ENCODE measurements at regions not wholly inside any gene's neighbourhood (a gene's known extent, or its start where the extent isn't known, plus 50 kb on each side); places are given as distances from the start of the nearest gene placed in this dataset.

DNA sequence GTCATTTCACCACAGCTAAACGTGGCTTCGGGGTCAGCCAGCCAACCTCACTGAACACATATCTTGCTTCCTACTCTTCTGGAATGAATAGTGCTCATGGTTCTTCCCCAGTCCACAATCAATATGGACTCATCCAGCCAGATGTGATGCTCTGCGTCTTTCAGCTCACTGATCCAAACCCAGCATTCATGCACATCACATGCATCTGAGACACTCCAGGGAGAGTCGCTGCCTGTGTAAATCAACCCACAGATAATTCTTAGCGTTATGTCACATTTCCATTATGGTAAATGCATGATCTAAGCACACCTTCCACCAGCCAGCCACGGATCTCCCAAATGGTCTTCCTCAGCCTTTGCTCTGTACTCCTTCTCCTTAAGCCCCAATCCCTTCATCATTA, 306.7 kb upstream of the CHAC2 start:
- in situ Hi-C loops (cut with MboI), result no loop called here

More for the DNA sequence above, 306.7 kb upstream of the CHAC2 start:
- TF ChIP-seq JUND (IDR thresholded peaks at IDR 0.05; ENCODE audit: low read depth, low read length), result no peak
- no peak for TF ChIP-seq SMARCA5 (IDR thresholded peaks at IDR 0.05)
- no peak for TF ChIP-seq POLR2A (IDR thresholded peaks at IDR 0.05; ENCODE audit: low read depth, low read length)
- TF ChIP-seq, protein P1, sequence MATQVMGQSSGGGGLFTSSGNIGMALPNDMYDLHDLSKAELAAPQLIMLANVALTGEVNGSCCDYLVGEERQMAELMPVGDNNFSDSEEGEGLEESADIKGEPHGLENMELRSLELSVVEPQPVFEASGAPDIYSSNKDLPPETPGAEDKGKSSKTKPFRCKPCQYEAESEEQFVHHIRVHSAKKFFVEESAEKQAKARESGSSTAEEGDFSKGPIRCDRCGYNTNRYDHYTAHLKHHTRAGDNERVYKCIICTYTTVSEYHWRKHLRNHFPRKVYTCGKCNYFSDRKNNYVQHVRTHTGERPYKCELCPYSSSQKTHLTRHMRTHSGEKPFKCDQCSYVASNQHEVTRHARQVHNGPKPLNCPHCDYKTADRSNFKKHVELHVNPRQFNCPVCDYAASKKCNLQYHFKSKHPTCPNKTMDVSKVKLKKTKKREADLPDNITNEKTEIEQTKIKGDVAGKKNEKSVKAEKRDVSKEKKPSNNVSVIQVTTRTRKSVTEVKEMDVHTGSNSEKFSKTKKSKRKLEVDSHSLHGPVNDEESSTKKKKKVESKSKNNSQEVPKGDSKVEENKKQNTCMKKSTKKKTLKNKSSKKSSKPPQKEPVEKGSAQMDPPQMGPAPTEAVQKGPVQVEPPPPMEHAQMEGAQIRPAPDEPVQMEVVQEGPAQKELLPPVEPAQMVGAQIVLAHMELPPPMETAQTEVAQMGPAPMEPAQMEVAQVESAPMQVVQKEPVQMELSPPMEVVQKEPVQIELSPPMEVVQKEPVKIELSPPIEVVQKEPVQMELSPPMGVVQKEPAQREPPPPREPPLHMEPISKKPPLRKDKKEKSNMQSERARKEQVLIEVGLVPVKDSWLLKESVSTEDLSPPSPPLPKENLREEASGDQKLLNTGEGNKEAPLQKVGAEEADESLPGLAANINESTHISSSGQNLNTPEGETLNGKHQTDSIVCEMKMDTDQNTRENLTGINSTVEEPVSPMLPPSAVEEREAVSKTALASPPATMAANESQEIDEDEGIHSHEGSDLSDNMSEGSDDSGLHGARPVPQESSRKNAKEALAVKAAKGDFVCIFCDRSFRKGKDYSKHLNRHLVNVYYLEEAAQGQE (IDR thresholded peaks at IDR 0.05; ENCODE audit: low read depth, low read length), result no peak
- TF ChIP-seq ZNF207 (IDR thresholded peaks at IDR 0.05; ENCODE audit: borderline replicate concordance), result no peak
- TF ChIP-seq, protein P2, sequence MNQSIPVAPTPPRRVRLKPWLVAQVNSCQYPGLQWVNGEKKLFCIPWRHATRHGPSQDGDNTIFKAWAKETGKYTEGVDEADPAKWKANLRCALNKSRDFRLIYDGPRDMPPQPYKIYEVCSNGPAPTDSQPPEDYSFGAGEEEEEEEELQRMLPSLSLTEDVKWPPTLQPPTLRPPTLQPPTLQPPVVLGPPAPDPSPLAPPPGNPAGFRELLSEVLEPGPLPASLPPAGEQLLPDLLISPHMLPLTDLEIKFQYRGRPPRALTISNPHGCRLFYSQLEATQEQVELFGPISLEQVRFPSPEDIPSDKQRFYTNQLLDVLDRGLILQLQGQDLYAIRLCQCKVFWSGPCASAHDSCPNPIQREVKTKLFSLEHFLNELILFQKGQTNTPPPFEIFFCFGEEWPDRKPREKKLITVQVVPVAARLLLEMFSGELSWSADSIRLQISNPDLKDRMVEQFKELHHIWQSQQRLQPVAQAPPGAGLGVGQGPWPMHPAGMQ (IDR thresholded peaks at IDR 0.05; ENCODE audit: borderline replicate concordance), result no peak
- no TSS peak for BruUV-seq (replicated peaks)
- Histone ChIP-seq H2AFZ (ENCODE audit: control insufficient read depth, low read depth, low read length) (no peak overlapping the region), H3K9me3 (replicated peaks; ENCODE audit: control insufficient read depth, insufficient read depth, low read length) (no peaks in the 10 kb centered on the region), H3K27me3 (replicated peaks in 1 of 2; ENCODE audit: control insufficient read depth in 2 of 2, insufficient read depth in 2 of 2, low read length in 1 of 2) (no peaks in the 10 kb centered on the region), H3K27ac (ENCODE audit: control insufficient read depth, insufficient read depth) (no peak overlapping the region), H4K20me1 (ENCODE audit: control insufficient read depth, insufficient read depth) (no peaks in the 10 kb centered on the region), H3K79me2 (ENCODE audit: control insufficient read depth, insufficient read depth, low read length) (no peaks in the 10 kb centered on the region), H3K9ac (ENCODE audit: control insufficient read depth, insufficient read depth, low read length) (no peak overlapping the region), H3K4me3 (no peak overlapping the region), H3K4me1 (ENCODE audit: control insufficient read depth, insufficient read depth, low read length) (no peaks in the 10 kb centered on the region), H3K4me2 (ENCODE audit: control insufficient read depth, insufficient read depth) (no peak overlapping the region), H3K36me3 (ENCODE audit: control insufficient read depth in 2 of 2, insufficient read depth in 2 of 2, low read length in 1 of 2) (no peaks in the 10 kb centered on the region)
- intact Hi-C loops (cut with micrococcal nuclease; ENCODE audit: unreplicated experiment), result no loop called here
- SMC1A ChIA-PET (ENCODE audit: uncharacterized antibody, unreplicated experiment), result interaction anchor here (1.2 kb wide), 1 partner anchor 9 kb away, joined by 3 read pairs; no protein-coding TSS in a partner anchor
- FAIRE-seq (no peak), ATAC-seq (no peak), DNase-seq (ENCODE audit: low read depth, low spot score) (no peak)
- POLR2A ChIA-PET, result no interaction called here
- 21% methylated on average over 6 of the region's 6 CpGs for WGBS (ENCODE audit: insufficient coverage, insufficient replicate concordance, low lambda C conversion rate, missing lambda C conversion rate)
- RAD21 ChIA-PET (ENCODE audit: unreplicated experiment), result no interaction called here
- CTCF ChIA-PET, result no interaction called here
